Activated CD8-positive, alpha-beta memory T cell treated with anti-CD3 and anti-CD28 coated beads, Interleukin-2, amount 50 U/mL, for 24 hours (primary cell): ENCODE measurements at regions not wholly inside any gene's neighbourhood (a gene's known extent, or its start where the extent isn't known, plus 50 kb on each side); places are given as distances from the start of the nearest gene placed in this dataset.
"Not testable (repeated sequence)": the region's sequence is repeated elsewhere in the genome, so short reads cannot be mapped to it uniquely, and the experiment has no call there.

Source experiments
- DNase-seq: peaks from one replicate; pipeline ENCODE4 v3.0.0-alpha.2; 2020; ENCODE audit errors: extremely low read depth

GRCh38 chr5:82603033-82603987 lies 325.2 kb upstream of the RPS23 start:
- no peak for DNase-seq

GRCh38 chr5:82601861-82602260 lies 323.7 kb upstream of the RPS23 start:
- no peak for DNase-seq

GRCh38 chr5:82601077-82601476 lies 322.9 kb upstream of the RPS23 start:
- no peak for DNase-seq

GRCh38 chr5:82599692-82600091 lies 321.5 kb upstream of the RPS23 start:
- DNase-seq, result no peak

- no peak for DNase-seq
These were observed 320.9 kb upstream of the RPS23 start for GRCh38 chr5:82599030-82599429.

- no peak for DNase-seq
These were observed 319.3 kb upstream of the RPS23 start for GRCh38 chr5:82597437-82597836.

- DNase-seq, result no peak
These were observed 318.3 kb upstream of the RPS23 start for GRCh38 chr5:82596451-82596850.

GRCh38 chr5:82595113-82595512 lies 317.0 kb upstream of the RPS23 start:
- DNase-seq, result no peak

GRCh38 chr5:82594097-82594496 lies 315.9 kb upstream of the RPS23 start:
- DNase-seq, result no peak

- no peak for DNase-seq
These were observed 315.3 kb upstream of the RPS23 start for GRCh38 chr5:82593481-82593880.

GRCh38 chr5:82591021-82591515 lies 312.9 kb upstream of the RPS23 start:
- no peak for DNase-seq

GRCh38 chr5:82590112-82590511 lies 312.0 kb upstream of the RPS23 start:
- no peak for DNase-seq

- DNase-seq, result no peak
These were observed 308.6 kb upstream of the RPS23 start for GRCh38 chr5:82586661-82587310.

GRCh38 chr5:82586181-82586580 lies 308.0 kb upstream of the RPS23 start:
- DNase-seq, result no peak

GRCh38 chr5:82584631-82585030 lies 306.5 kb upstream of the RPS23 start:
- no peak for DNase-seq

- DNase-seq, result not testable (repeated sequence)
These were observed 305.2 kb upstream of the RPS23 start for GRCh38 chr5:82583331-82583730.

- no peak for DNase-seq
These were observed 286.8 kb upstream of the RPS23 start for GRCh38 chr5:82564963-82565362.

- DNase-seq, result no peak
These were observed 285.6 kb upstream of the RPS23 start for GRCh38 chr5:82563745-82564144.

- DNase-seq, result no peak
These were observed 284.6 kb upstream of the RPS23 start for GRCh38 chr5:82562696-82563240.

- DNase-seq, result no peak
These were observed 283.6 kb upstream of the RPS23 start for GRCh38 chr5:82561797-82562196.

- no peak for DNase-seq
These were observed 282.8 kb upstream of the RPS23 start for GRCh38 chr5:82560969-82561368.

GRCh38 chr5:82560561-82560960 lies 282.4 kb upstream of the RPS23 start:
- DNase-seq, result no peak
